GM12878 (cell line): ENCODE measurements at regions not wholly inside any gene's neighbourhood (a gene's known extent, or its start where the extent isn't known, plus 50 kb on each side); places are given as distances from the start of the nearest gene placed in this dataset.

ENCODE experiments used
- ATAC-seq: fragments of 200-7000 bp; cut with Tn5 transposase; 3 replicates; pipeline ENCODE4 v1.9.1; 2020; ENCODE audit warnings: mild to moderate bottlenecking, moderate library complexity
- BruUV-seq: library from RNA; stranded (reverse); fragments of 400-500 nt; replicated peaks from 2 replicates; lab custom pipeline; 2021; lab: Mats Ljungman, UMichigan
- CTCF ChIA-PET: fragments of 300-600 bp; sonication (Branson Sonifier 250); formaldehyde crosslinking; extraction: SDS; loops from one replicate; lab custom pipeline; 2021; ENCODE audit warnings: inconsistent platforms; lab: Yijun Ruan, JAX
- POLR2A ChIA-PET: fragments of 350-600 bp; formaldehyde crosslinking; extraction: SDS; loops from one replicate; lab custom pipeline; 2021; ENCODE audit warnings: inconsistent platforms; lab: Charles Lee
- RAD21 ChIA-PET: fragments of 300-600 bp; sonication (Branson Sonifier 250); formaldehyde crosslinking; loops from one replicate; lab custom pipeline; 2023; ENCODE audit warnings: antibody characterized with exemption; ENCODE audit not compliant: unreplicated experiment; lab: Charles Lee
- SMC1A ChIA-PET: fragments of 300-600 bp; sonication (Branson Sonifier 250); formaldehyde crosslinking; loops from one replicate; lab custom pipeline; 2023; ENCODE audit not compliant: unreplicated experiment, uncharacterized antibody; lab: Charles Lee
- DNase-seq: peaks from one replicate; pipeline ENCODE4 v3.0.0-alpha.2; 2011; ENCODE audit warnings: low read depth, low spot score
- FAIRE-seq: peaks from 3 replicates; lab custom pipeline; 2011; peaks lifted over from hg19 to GRCh38; lab: Jason Lieb, UNC
- H2AFZ ChIP-seq: 2 replicates; pipeline ENCODE4 v1.6.0; 2011; ENCODE audit warnings: low read depth, low read length, control low read depth; ENCODE audit not compliant: control insufficient read depth
- H3K27ac ChIP-seq: 2 replicates; pipeline ENCODE4 v1.5.1; 2011; ENCODE audit warnings: control low read depth; ENCODE audit not compliant: control insufficient read depth, insufficient read depth
- H3K27me3 ChIP-seq, 2 experiments: replicated peaks in 1 of 2; 2 replicates each; pipeline versions ENCODE4 v1.6.0 to v1.6.1; 2011; ENCODE audit warnings: low read length in 1 of 2; ENCODE audit not compliant: control insufficient read depth in 2 of 2, insufficient read depth in 2 of 2
- H3K36me3 ChIP-seq, 2 experiments: 2 replicates each; pipeline ENCODE4 v1.5.1; 2011; ENCODE audit warnings: low read length in 1 of 2; ENCODE audit not compliant: control insufficient read depth in 2 of 2, insufficient read depth in 2 of 2
- H3K4me1 ChIP-seq: 2 replicates; pipeline ENCODE4 v1.6.1; 2011; ENCODE audit warnings: mild to moderate bottlenecking, low read length, moderate library complexity, mixed read lengths; ENCODE audit not compliant: control insufficient read depth, insufficient read depth
- H3K4me2 ChIP-seq: 2 replicates; pipeline ENCODE4 v1.6.0; 2011; ENCODE audit warnings: control low read depth; ENCODE audit not compliant: control insufficient read depth, insufficient read depth
- H3K4me3 ChIP-seq: fragments of 200-600 bp; sonication (generic); 2 replicates; pipeline ENCODE4 v1.5.1; 2016
- H3K79me2 ChIP-seq: 2 replicates; pipeline ENCODE4 v1.6.0; 2011; ENCODE audit warnings: low read length; ENCODE audit not compliant: control insufficient read depth, insufficient read depth
- H3K9ac ChIP-seq: 2 replicates; pipeline ENCODE4 v1.8.0; 2011; ENCODE audit warnings: low read length, control low read depth, mixed read lengths; ENCODE audit not compliant: control insufficient read depth, insufficient read depth
- H3K9me3 ChIP-seq: replicated peaks from 3 replicates; pipeline ENCODE4 v1.5.1; 2011; ENCODE audit warnings: mild to moderate bottlenecking, low read length; ENCODE audit not compliant: control insufficient read depth, insufficient read depth
- H4K20me1 ChIP-seq: 2 replicates; pipeline ENCODE4 v1.6.0; 2011; ENCODE audit not compliant: control insufficient read depth, insufficient read depth
- ATF3 ChIP-seq: IDR thresholded peaks from 2 replicates; pipeline ENCODE4 v1.6.1; 2011; ENCODE audit warnings: low read depth, mild to moderate bottlenecking, low read length, moderate library complexity, borderline replicate concordance; ENCODE audit errors: extremely low read depth
- ATF7 ChIP-seq: fragments of 450-650 bp; IDR thresholded peaks from 2 replicates; pipeline ENCODE4 v1.6.1; 2016; ENCODE audit warnings: low read depth, mild to moderate bottlenecking
- BCL3 ChIP-seq: IDR thresholded peaks from 2 replicates; pipeline ENCODE4 v1.6.1; 2011; ENCODE audit warnings: borderline replicate concordance, low read depth, mild to moderate bottlenecking, moderate library complexity, low read length; ENCODE audit not compliant: insufficient read depth, poor library complexity, severe bottlenecking
- BHLHE40 ChIP-seq, 2 experiments: fragments of 450-650 bp in 1 of 2; IDR thresholded peaks; 2 replicates each; pipeline ENCODE4 v1.6.1; 2011 to 2017; ENCODE audit warnings: low read depth in 2 of 2, borderline replicate concordance in 1 of 2, improper control_type of control experiment in 1 of 2, low read length in 1 of 2, mild to moderate bottlenecking in 1 of 2
- CREB1 ChIP-seq: IDR thresholded peaks from 2 replicates; pipeline ENCODE4 v1.6.1; 2012; ENCODE audit warnings: low read depth, mild to moderate bottlenecking, inconsistent platforms
- DPF2 ChIP-seq: fragments of 450-650 bp; IDR thresholded peaks from 2 replicates; pipeline ENCODE4 v1.6.1; 2017; ENCODE audit warnings: mild to moderate bottlenecking
- FOXK2 ChIP-seq: fragments of 450-650 bp; IDR thresholded peaks from 2 replicates; pipeline ENCODE4 v1.6.1; 2017; ENCODE audit warnings: mild to moderate bottlenecking, moderate library complexity
- HDGF ChIP-seq: fragments of 450-650 bp; IDR thresholded peaks from 2 replicates; pipeline ENCODE4 v1.6.1; 2016; ENCODE audit warnings: antibody characterized with exemption
- NR2F1 ChIP-seq: fragments of 450-650 bp; conservative IDR thresholded peaks from 2 replicates; pipeline ENCODE4 v1.6.1; 2017; ENCODE audit warnings: mild to moderate bottlenecking
- PML ChIP-seq: IDR thresholded peaks from 2 replicates; pipeline ENCODE4 v1.6.1; 2012; ENCODE audit warnings: low read length, inconsistent platforms
- POLR2AphosphoS2 ChIP-seq: IDR thresholded peaks from 2 replicates; pipeline ENCODE4 v1.6.1; 2011; ENCODE audit warnings: low read depth, mild to moderate bottlenecking, low read length, improper control_type of control experiment, moderate library complexity
- POU2F2 ChIP-seq: IDR thresholded peaks from 3 replicates; pipeline ENCODE4 v1.6.1; 2011; ENCODE audit warnings: low read depth, mild to moderate bottlenecking, low read length, borderline replicate concordance
- RAD21 ChIP-seq: IDR thresholded peaks from 2 replicates; pipeline ENCODE4 v1.6.1; 2011; ENCODE audit warnings: mild to moderate bottlenecking, low read depth, low read length, moderate library complexity; ENCODE audit not compliant: insufficient read depth
- RBBP5 ChIP-seq: fragments of 200-600 bp; sonication (generic); conservative IDR thresholded peaks from 2 replicates; pipeline ENCODE4 v1.6.1; 2016
- SMAD1 ChIP-seq: fragments of 450-650 bp; IDR thresholded peaks from 2 replicates; pipeline ENCODE4 v1.6.1; 2018; ENCODE audit warnings: mild to moderate bottlenecking, low read depth; ENCODE audit not compliant: partially characterized antibody
- SUZ12 ChIP-seq: fragments of 200-600 bp; sonication (generic); IDR thresholded peaks from one replicate; pipeline ENCODE4 v1.6.1; 2018; ENCODE audit warnings: antibody characterized with exemption, mild to moderate bottlenecking; ENCODE audit not compliant: unreplicated experiment
- ZBED1 ChIP-seq: IDR thresholded peaks from 2 replicates; pipeline ENCODE4 v1.6.1; 2016; ENCODE audit warnings: borderline replicate concordance
- WGBS: methylation state at CpG from one replicate; pipeline ENCODE4 v1.1.6; 2016; ENCODE audit warnings: low lambda C conversion rate; ENCODE audit not compliant: insufficient replicate concordance, insufficient coverage; ENCODE audit errors: missing lambda C conversion rate; 5-methylcytosine and 5-hydroxymethylcytosine counted together
- in situ Hi-C: fragments of 300-500 bp; cut with MboI; formaldehyde crosslinking; loops from 9 replicates; pipeline ENCODE4 v1.14.3; 2018; ENCODE audit warnings: mixed read lengths
- intact Hi-C: fragments of 100-400 bp; cut with micrococcal nuclease; formaldehyde crosslinking; loops from one replicate; pipeline ENCODE4 v1.14.2; 2022; ENCODE audit not compliant: unreplicated experiment
- TF ChIP-seq, protein P1 (sequence below): fragments of 450-650 bp; IDR thresholded peaks from 2 replicates; pipeline ENCODE4 v1.6.1; 2017; ENCODE audit warnings: mild to moderate bottlenecking

DNA sequence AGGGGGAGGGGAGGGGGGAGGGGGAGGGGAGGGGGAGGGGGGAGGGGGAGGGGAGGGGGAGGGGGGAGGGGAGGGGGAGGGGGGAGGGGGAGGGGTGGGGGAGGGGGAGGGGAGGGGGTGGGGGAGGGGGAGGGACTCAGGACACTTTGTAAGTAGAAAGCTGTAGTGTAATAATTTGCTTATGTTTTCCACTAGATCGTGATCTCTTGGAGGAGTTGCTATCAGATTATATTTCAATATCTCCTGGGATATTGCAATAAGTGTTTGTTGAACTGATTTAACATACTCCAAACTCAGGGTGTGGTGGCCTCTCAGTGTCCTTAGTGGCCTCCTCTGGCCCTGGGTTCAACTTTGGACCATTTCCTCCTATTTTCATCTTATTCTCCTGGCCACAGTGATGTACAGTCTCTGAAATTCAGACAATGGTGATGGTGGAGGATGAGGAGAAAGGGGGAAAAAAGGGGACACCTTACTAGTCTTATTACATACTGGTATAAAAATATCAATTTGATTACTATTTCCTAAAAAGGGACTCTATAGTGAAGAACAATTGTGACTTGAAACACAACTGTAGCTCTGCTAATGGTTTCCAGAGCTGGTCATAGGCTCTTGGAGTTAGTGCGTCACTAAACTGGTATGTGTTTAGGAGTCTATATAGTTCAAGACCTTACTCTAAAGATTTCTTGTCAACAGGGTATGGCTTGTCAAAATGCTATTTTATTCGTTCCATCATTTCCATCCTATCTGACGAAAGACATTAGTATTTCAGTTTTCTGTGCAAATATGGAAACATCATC is 89.6 kb downstream of the DDX1 start:
- in situ Hi-C loops: no loop called here
- ATAC-seq: no peak
- no peak for FAIRE-seq
- 68% methylated on average over 4 of the region's 4 CpGs for WGBS
- Histone ChIP-seq H4K20me1 (no peaks in the 10 kb centered on the region), H3K4me1 (no peaks in the 10 kb centered on the region), H3K36me3 (no peaks in the 10 kb centered on the region), H3K9ac (no peak overlapping the region)
- no TSS peak for BruUV-seq
- SMC1A ChIA-PET: no interaction called here
- TF ChIP-seq ATF7 (no peak), HDGF (no peak), FOXK2 (no peak), NR2F1 (no peak), ATF3 (no peak), PML (no peak), ZBED1 (no peak), CREB1 (no peak), RAD21 (no peak), BHLHE40 (IDR thresholded peaks at IDR 0.05; ENCODE audit: borderline replicate concordance in 1 of 2, low read depth in 2 of 2, low read length in 1 of 2) (no peak), SMAD1 (no peak), RBBP5 (no peak), BCL3 (no peak), DPF2 (no peak), POLR2AphosphoS2 (no peak), POU2F2 (no peak), SUZ12 (no peak)
- TF ChIP-seq, protein P1, sequence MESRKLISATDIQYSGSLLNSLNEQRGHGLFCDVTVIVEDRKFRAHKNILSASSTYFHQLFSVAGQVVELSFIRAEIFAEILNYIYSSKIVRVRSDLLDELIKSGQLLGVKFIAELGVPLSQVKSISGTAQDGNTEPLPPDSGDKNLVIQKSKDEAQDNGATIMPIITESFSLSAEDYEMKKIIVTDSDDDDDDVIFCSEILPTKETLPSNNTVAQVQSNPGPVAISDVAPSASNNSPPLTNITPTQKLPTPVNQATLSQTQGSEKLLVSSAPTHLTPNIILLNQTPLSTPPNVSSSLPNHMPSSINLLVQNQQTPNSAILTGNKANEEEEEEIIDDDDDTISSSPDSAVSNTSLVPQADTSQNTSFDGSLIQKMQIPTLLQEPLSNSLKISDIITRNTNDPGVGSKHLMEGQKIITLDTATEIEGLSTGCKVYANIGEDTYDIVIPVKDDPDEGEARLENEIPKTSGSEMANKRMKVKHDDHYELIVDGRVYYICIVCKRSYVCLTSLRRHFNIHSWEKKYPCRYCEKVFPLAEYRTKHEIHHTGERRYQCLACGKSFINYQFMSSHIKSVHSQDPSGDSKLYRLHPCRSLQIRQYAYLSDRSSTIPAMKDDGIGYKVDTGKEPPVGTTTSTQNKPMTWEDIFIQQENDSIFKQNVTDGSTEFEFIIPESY: no peak
- TF ChIP-seq, all 136 proteins: peak for 0
- DNase-seq: peak; percentile 25
- no peak overlapping the region for H3K4me3 ChIP-seq
- intact Hi-C loops: no loop called here
- no peaks in the 10 kb centered on the region; a peak in 1 of 4 replicates for H3K27me3 ChIP-seq
- no peaks in the 10 kb centered on the region for H3K79me2 ChIP-seq
- H3K4me2 ChIP-seq: no peak overlapping the region
- ChIA-PET CTCF (no interaction called here), RAD21 (no interaction called here), POLR2A (no interaction called here)
- no peaks in the 10 kb centered on the region for H3K9me3 ChIP-seq
- H3K27ac ChIP-seq: no peak overlapping the region
- H2AFZ ChIP-seq: no peak overlapping the region
